Colonic mucosa (tissue), 4 donors: ENCODE measurements at regions not wholly inside any gene's neighbourhood (a gene's known extent, or its start where the extent isn't known, plus 50 kb on each side); places are given as distances from the start of the nearest gene placed in this dataset.

Source experiments
- DNase-seq: peaks from one replicate; pipeline ENCODE4 v3.0.0-alpha.2; 2020
- H3K27ac ChIP-seq: fragments of 200-600 bp; one replicate; pipeline ENCODE4 v1.8.0; 2021
- H3K27me3 ChIP-seq: fragments of 200-600 bp; one replicate; pipeline ENCODE4 v1.8.0; 2021
- H3K36me3 ChIP-seq: fragments of 200-600 bp; one replicate; pipeline ENCODE4 v1.8.0; 2021
- H3K4me1 ChIP-seq: fragments of 200-600 bp; one replicate; pipeline ENCODE4 v1.8.0; 2021; ENCODE audit warnings: mild to moderate bottlenecking
- H3K4me3 ChIP-seq: fragments of 200-600 bp; one replicate; pipeline ENCODE4 v1.8.0; 2021
- H3K9ac ChIP-seq, 2 donors: one replicate each; pipeline ENCODE4 v1.7.0; 2013; ENCODE audit warnings: control low read depth in 2 of 2, low read depth in 2 of 2, low read length in 2 of 2
- H3K9me3 ChIP-seq: fragments of 200-600 bp; one replicate; pipeline ENCODE4 v1.8.0; 2021
- intact Hi-C: fragments of 100-400 bp; cut with DNase I; formaldehyde crosslinking; loops from one replicate; pipeline ENCODE4 v1.14.1; 2022
- TF ChIP-seq, protein P1 (sequence below): fragments of 200-600 bp; IDR thresholded peaks from one replicate; pipeline ENCODE4 v1.8.0; 2022; ENCODE audit warnings: antibody characterized with exemption, mild to moderate bottlenecking
- donor health status: healthy.
- donor health status: DM: no; HTN: no; CAD: no.
- donor health status: DM: no; HTN: no; CAD: no.

DNA sequence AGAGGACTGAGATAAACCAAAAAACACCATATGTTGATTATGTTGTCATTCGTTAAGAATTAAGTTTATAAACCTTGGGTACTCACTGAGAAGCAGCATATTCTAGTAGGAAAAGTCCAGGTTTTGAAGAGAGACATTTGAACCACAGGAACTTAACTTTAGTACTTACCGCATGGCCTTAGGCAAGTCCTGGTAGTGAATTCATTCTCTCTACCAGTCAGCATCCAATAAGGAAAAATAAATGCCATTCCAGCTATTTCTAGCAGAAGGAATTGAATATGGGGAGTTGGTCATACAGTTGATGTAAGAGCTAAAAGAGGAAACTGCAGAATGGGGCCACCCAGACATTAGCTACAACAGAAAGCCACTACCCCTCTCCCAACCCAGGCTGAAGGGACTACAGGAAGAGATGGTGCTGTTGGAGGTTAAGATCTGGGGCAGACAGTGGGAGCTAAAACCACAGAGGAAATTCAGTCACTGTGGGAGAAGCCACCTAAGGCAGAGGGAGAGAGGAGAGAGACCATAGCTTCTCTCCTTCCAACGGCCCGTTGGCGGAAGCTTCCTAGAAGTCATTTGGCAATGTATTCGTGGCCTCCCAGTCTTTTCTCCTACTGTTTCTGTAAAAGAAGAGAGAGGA lies 133.8 kb upstream of the RARB start:
- Histone ChIP-seq H3K9me3 (no peaks in the 10 kb centered on the region), H3K27me3 (no peaks in the 10 kb centered on the region), H3K4me3 (no peak overlapping the region), H3K4me1 (no peaks in the 10 kb centered on the region), H3K27ac (no peak overlapping the region), H3K36me3 (no peaks in the 10 kb centered on the region), H3K9ac (no peak overlapping the region)
- intact Hi-C loops, result no loop called here
- TF ChIP-seq, protein P1, sequence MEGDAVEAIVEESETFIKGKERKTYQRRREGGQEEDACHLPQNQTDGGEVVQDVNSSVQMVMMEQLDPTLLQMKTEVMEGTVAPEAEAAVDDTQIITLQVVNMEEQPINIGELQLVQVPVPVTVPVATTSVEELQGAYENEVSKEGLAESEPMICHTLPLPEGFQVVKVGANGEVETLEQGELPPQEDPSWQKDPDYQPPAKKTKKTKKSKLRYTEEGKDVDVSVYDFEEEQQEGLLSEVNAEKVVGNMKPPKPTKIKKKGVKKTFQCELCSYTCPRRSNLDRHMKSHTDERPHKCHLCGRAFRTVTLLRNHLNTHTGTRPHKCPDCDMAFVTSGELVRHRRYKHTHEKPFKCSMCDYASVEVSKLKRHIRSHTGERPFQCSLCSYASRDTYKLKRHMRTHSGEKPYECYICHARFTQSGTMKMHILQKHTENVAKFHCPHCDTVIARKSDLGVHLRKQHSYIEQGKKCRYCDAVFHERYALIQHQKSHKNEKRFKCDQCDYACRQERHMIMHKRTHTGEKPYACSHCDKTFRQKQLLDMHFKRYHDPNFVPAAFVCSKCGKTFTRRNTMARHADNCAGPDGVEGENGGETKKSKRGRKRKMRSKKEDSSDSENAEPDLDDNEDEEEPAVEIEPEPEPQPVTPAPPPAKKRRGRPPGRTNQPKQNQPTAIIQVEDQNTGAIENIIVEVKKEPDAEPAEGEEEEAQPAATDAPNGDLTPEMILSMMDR, result no peak
- no peak for DNase-seq

DNA sequence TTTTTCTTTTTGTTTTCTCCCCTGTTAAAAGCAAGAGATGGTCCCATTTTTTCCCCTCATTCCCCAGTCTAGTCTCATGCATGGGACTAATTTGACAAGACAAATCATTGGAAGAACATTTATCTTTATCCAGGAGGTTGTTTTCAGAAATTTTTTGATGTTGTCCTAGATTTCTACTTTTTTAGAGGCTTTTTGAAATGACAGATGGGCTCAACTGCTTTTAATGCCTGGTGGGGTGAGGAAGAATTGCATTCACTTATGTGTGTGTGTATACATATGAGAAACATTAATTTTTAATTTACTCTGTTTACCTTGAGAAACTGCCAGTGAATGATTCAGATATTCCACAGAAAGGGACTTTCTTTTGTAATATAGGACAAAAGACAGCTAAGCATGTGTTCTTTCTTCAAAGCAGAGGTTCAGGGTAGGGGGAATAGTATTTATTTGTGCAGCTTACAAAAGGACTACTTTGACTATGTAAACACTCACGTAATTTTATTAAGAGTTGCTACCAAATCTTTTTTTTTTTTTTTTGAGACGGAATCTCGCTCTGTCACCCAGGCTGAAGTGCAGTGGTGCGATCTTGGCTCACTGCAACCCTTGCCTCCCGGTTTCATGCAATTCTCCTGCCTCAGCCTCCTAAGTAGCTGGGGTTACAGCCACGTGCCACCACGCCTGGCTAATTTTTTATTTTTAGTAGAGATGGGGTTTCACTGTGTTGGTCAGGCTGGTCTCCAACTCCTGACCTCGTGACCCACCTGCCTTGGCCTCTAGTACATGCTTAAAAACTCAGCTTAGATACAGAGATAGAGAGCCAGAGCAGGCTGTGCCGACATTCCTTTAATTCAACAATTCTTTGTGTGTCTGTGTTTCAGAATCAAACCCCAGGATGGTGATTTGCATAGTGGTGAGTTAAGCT lies 130.1 kb upstream of the RARB start:
- H3K9me3 ChIP-seq, result no peaks in the 10 kb centered on the region
- no peaks in the 10 kb centered on the region for H3K27me3 ChIP-seq
- no peak for DNase-seq
- no peak overlapping the region for H3K27ac ChIP-seq
- TF ChIP-seq, protein P1, result no peak
- no peak overlapping the region for H3K9ac ChIP-seq
- no peaks in the 10 kb centered on the region for H3K36me3 ChIP-seq
- H3K4me3 ChIP-seq, result no peak overlapping the region
- no peaks in the 10 kb centered on the region for H3K4me1 ChIP-seq
- intact Hi-C loops, result no loop called here

DNA sequence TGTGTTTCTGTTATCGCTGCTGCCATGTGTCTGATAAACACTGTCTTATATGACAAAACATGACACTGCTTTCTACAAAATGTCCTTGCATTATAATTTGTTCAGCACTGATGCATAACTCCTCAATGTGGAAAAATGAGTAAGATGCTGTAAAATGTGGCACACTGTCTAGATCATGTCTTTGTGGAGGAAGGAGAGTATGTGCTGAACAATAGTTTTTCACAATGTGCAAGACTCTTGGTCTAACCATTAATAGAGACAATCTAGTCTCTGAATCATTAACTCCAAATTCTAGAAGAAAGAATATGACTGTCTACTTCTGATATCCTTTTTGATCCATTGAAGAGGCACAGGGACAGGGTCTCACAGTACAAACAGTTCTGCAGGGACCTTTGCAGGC lies 127.9 kb upstream of the RARB start:
- Histone ChIP-seq H3K27ac (no peak overlapping the region), H3K9me3 (no peaks in the 10 kb centered on the region), H3K4me3 (no peak overlapping the region), H3K27me3 (no peaks in the 10 kb centered on the region), H3K9ac (no peak overlapping the region), H3K36me3 (no peaks in the 10 kb centered on the region), H3K4me1 (no peaks in the 10 kb centered on the region)
- no peak for DNase-seq
- intact Hi-C loops, result no loop called here
- TF ChIP-seq, protein P1, result no peak

DNA sequence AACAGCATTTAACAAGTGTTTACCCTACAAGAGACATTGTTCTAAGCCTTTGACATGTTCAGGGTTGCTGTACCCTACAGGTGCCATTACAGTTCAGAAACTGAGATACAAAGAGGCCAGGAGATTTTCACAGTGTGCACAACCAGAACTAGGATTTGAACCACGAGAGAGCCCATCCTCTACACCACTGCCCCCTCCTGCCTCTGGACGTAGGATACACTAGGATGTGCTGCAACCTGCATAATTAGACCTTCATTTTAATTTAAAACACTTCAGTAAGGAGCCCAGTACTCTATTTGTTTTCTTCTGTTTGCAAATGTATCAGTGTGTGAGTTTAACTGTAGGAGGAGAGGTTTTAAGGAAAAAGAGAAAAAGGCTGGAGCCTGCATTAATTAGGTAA lies 123.1 kb upstream of the RARB start:
- H3K27me3 ChIP-seq, result no peaks in the 10 kb centered on the region
- DNase-seq, result no peak
- no peaks in the 10 kb centered on the region for H3K36me3 ChIP-seq
- no peaks in the 10 kb centered on the region for H3K9me3 ChIP-seq
- TF ChIP-seq, protein P1, result no peak
- H3K4me3 ChIP-seq, result no peak overlapping the region
- H3K9ac ChIP-seq, result no peak overlapping the region
- intact Hi-C loops, result no loop called here
- H3K4me1 ChIP-seq, result no peaks in the 10 kb centered on the region
- no peak overlapping the region for H3K27ac ChIP-seq

DNA sequence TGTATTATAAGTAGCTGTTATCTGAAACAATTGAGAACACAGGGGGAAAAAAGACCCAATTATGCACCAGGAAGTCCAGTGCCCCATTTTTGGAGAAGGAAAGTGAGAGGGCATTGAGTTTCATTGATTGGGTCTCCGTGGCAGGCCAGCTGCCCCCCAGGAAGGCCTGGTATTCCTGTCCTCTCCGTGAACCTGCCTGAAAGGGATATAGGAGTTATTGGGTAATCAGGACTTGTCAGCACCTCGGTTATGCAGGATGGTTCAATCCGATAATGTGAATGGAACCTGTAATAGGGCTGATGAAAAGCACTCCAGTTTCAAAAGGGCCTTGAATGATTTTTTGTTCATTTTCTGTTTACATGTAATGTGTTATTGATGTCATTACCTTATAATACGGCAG lies 122.0 kb upstream of the RARB start:
- Histone ChIP-seq H3K36me3 (no peaks in the 10 kb centered on the region), H3K27me3 (no peaks in the 10 kb centered on the region), H3K27ac (no peak overlapping the region), H3K4me1 (no peaks in the 10 kb centered on the region), H3K9me3 (no peaks in the 10 kb centered on the region), H3K4me3 (no peak overlapping the region), H3K9ac (no peak overlapping the region)
- no peak for DNase-seq
- TF ChIP-seq, protein P1, result no peak
- intact Hi-C loops, result no loop called here
